ENCODE measurements at regions not wholly inside any gene's neighbourhood (a gene's known extent, or its start where the extent isn't known, plus 50 kb on each side); places are given as distances from the start of the nearest gene placed in this dataset.

DNA sequence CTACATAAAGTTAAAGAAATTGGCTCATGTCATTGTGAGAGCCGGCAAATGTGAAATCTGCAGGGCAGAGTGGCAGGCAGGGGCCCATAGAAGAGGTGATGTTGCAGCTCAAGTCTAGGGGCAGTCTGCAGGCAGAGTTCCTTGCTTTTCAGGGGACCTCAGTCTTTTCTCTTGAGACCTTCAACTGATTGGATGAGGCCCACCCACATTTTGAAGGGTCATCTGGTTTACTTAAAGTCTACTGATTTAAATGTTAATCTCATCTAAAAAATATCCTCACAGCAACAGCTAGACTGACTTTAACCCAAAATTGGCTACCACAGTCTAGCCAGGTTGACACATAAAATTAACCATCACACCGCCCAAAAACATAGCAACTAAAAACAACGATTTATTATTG, 77.6 kb upstream of the ALDH1L1 start:
- TF ChIP-seq CTCF (IDR thresholded peaks at IDR 0.05) (no peak), POLR2A (IDR thresholded peaks at IDR 0.05) (no peak)
